Left lung (tissue), 4 donors: ENCODE measurements at regions not wholly inside any gene's neighbourhood (a gene's known extent, or its start where the extent isn't known, plus 50 kb on each side); places are given as distances from the start of the nearest gene placed in this dataset.

ENCODE experiments used
- ATAC-seq: fragments of 200-7000 bp; cut with Tn5 transposase; one replicate; pipeline ENCODE4 v1.9.1; 2020; ENCODE audit warnings: moderate library complexity
- DNase-seq, 4 donors: peaks; one replicate each; pipeline ENCODE4 v3.0.0-alpha.2; 2013 to 2020
- H3K27ac ChIP-seq, 2 donors: fragments of 200-600 bp; sonication (generic) in 1 of 2; one replicate each; pipeline versions ENCODE4 v1.5.0 to v1.8.0; 2020 to 2021
- H3K27me3 ChIP-seq, 2 donors: fragments of 200-600 bp; sonication (generic) in 1 of 2; one replicate each; pipeline versions ENCODE4 v1.5.0 to v1.8.0; 2020 to 2021
- H3K36me3 ChIP-seq, 2 donors: fragments of 200-600 bp; sonication (generic) in 1 of 2; one replicate each; pipeline versions ENCODE4 v1.5.0 to v1.8.0; 2020 to 2021
- H3K4me1 ChIP-seq, 2 donors: fragments of 200-600 bp; one replicate each; pipeline ENCODE4 v1.8.0; 2021
- H3K4me3 ChIP-seq, 2 donors: fragments of 200-600 bp; sonication (generic) in 1 of 2; one replicate each; pipeline versions ENCODE4 v1.5.0 to v1.8.0; 2020 to 2021; ENCODE audit warnings: mild to moderate bottlenecking in 1 of 2
- H3K9me3 ChIP-seq, 2 donors: fragments of 200-600 bp; sonication (generic) in 1 of 2; one replicate each; pipeline versions ENCODE4 v1.5.0 to v1.8.0; 2020 to 2021
- CTCF ChIP-seq, 2 donors: fragments of 200-600 bp; sonication (generic) in 1 of 2; IDR thresholded peaks; one replicate each; pipeline versions ENCODE4 v1.5.0 to v1.8.0; 2021; ENCODE audit warnings: antibody characterized with exemption in 2 of 2
- intact Hi-C, 2 donors: fragments of 100-400 bp; cut with DNase I; formaldehyde crosslinking; loops; one replicate each; pipeline versions ENCODE4 v1.11.2 to v1.14.2; 2022
- donor health status: DM: no; HTN: yes; CAD: no.
- donor health status: DM: no; HTN: no; CAD: no.

- Histone ChIP-seq H3K36me3 (no peaks in the 10 kb centered on the region), H3K4me1 (no peaks in the 10 kb centered on the region), H3K27ac (no peak overlapping the region), H3K27me3 (no peaks in the 10 kb centered on the region), H3K4me3 (no peak overlapping the region), H3K9me3 (no peaks in the 10 kb centered on the region)
- intact Hi-C loops = no loop called here
- no peak for TF ChIP-seq CTCF (IDR thresholded peaks at IDR 0.05)
- no peak for DNase-seq
- no peak for ATAC-seq
Observed at GRCh38 chr5:99651298-99651697, 722.5 kb upstream of the CHD1 start.

GRCh38 chr5:99646011-99646647, 717.3 kb upstream of the CHD1 start:
- Histone ChIP-seq H3K4me3 (no peak overlapping the region), H3K4me1 (no peaks in the 10 kb centered on the region), H3K36me3 (no peaks in the 10 kb centered on the region), H3K27ac (no peak overlapping the region), H3K9me3 (no peaks in the 10 kb centered on the region), H3K27me3 (no peaks in the 10 kb centered on the region)
- DNase-seq = no peak
- TF ChIP-seq CTCF (IDR thresholded peaks at IDR 0.05) = no peak
- no peak for ATAC-seq
- intact Hi-C loops = no loop called here

- Histone ChIP-seq H3K27me3 (no peaks in the 10 kb centered on the region), H3K4me3 (no peak overlapping the region), H3K4me1 (no peaks in the 10 kb centered on the region), H3K36me3 (no peaks in the 10 kb centered on the region), H3K9me3 (no peaks in the 10 kb centered on the region), H3K27ac (no peak overlapping the region)
- TF ChIP-seq CTCF (IDR thresholded peaks at IDR 0.05) = no peak
- no peak for DNase-seq
- intact Hi-C loops = no loop called here
- ATAC-seq = no peak
Observed at GRCh38 chr5:99644822-99645221, 716.0 kb upstream of the CHD1 start.

GRCh38 chr5:99640646-99641045, 711.8 kb upstream of the CHD1 start:
- Histone ChIP-seq H3K27me3 (no peaks in the 10 kb centered on the region), H3K27ac (no peak overlapping the region), H3K9me3 (no peaks in the 10 kb centered on the region), H3K36me3 (no peaks in the 10 kb centered on the region), H3K4me1 (no peaks in the 10 kb centered on the region), H3K4me3 (no peak overlapping the region)
- DNase-seq (no peak), ATAC-seq (no peak)
- TF ChIP-seq CTCF (IDR thresholded peaks at IDR 0.05) = no peak
- intact Hi-C loops = no loop called here

- Histone ChIP-seq H3K4me1 (no peaks in the 10 kb centered on the region), H3K9me3 (no peaks in the 10 kb centered on the region), H3K4me3 (no peak overlapping the region), H3K36me3 (no peaks in the 10 kb centered on the region), H3K27me3 (no peaks in the 10 kb centered on the region), H3K27ac (no peak overlapping the region)
- TF ChIP-seq CTCF (IDR thresholded peaks at IDR 0.05) = no peak
- DNase-seq (no peak), ATAC-seq (no peak)
- intact Hi-C loops = no loop called here
Observed at GRCh38 chr5:99639905-99640304, 711.1 kb upstream of the CHD1 start.
